ENCODE measurements at regions not wholly inside any gene's neighbourhood (a gene's known extent, or its start where the extent isn't known, plus 50 kb on each side); places are given as distances from the start of the nearest gene placed in this dataset.
"Not testable (repeated sequence)": the region's sequence is repeated elsewhere in the genome, so short reads cannot be mapped to it uniquely, and the experiment has no call there.

DNA sequence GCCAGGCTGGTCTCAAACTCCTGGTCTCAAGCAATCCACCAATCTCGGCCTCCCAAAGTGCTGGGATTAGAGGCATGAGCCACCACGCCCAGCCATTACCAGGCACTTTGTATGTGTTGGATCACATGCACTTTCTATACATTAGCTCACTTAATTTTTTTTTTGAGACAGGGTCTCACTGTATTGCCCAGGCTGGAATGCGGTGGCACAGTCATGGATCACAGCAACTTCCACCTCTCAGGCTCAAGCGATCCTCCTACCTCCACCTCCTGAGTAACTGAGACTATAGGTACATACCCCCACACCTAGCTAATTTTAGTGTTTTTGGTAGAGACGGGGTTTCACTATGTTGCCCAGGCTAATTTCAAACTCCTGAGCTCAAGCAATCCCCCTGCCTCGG is 203.0 kb upstream of the MYL2 start:
- TF ChIP-seq, protein P1, sequence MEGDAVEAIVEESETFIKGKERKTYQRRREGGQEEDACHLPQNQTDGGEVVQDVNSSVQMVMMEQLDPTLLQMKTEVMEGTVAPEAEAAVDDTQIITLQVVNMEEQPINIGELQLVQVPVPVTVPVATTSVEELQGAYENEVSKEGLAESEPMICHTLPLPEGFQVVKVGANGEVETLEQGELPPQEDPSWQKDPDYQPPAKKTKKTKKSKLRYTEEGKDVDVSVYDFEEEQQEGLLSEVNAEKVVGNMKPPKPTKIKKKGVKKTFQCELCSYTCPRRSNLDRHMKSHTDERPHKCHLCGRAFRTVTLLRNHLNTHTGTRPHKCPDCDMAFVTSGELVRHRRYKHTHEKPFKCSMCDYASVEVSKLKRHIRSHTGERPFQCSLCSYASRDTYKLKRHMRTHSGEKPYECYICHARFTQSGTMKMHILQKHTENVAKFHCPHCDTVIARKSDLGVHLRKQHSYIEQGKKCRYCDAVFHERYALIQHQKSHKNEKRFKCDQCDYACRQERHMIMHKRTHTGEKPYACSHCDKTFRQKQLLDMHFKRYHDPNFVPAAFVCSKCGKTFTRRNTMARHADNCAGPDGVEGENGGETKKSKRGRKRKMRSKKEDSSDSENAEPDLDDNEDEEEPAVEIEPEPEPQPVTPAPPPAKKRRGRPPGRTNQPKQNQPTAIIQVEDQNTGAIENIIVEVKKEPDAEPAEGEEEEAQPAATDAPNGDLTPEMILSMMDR (conservative IDR thresholded peaks at IDR 0.05; ENCODE audit: control insufficient read depth, insufficient read depth, low read depth, low read length): no peak
- DNase-seq (ENCODE audit: low read depth): no peak
- no peak overlapping the region for H3K4me3 ChIP-seq (ENCODE audit: control insufficient read depth, low read depth, low read length)

DNA sequence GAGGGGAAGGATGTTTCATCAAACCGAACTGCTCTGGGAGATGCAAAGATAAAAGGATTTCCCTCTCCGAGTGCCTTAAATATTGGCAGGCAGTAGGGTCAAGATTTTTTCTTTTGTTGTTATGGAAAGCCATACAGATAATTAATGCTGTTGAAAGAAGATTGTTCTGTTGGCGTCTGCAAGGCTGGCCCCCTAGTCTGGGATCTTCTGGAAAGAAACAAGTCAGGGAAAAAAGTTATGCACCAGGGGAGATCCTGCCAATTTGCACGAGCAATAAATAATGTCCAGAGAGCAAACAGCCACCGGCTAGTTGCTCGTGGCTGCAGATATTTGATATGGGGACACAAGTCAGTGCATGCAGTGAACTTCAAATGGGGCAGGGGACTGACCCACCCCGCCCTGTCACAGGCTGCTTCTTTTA is 202.1 kb upstream of the MYL2 start:
- DNase-seq (ENCODE audit: low read depth): no peak
- H3K4me3 ChIP-seq (ENCODE audit: control insufficient read depth, low read depth, low read length): no peak overlapping the region
- TF ChIP-seq, protein P1 (conservative IDR thresholded peaks at IDR 0.05; ENCODE audit: control insufficient read depth, insufficient read depth, low read depth, low read length): no peak

DNA sequence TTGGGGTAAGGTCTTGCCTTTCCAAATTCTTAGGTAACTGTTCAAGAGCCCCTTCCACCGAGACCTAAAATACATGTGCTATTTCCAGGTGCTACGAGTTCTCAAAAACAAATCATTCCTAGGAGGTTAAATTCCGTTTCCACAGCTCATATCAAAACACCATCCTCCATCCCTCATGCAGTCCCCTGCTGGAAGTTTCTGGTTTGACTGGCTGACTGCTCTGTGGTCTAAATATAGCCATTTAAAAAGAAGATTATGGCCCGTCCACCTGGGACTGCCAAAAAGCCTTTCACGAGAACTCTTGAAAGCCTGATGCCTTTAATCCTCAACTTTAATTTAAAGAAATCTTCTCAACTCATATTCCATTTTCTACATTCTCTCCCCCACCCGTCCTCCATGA is 201.5 kb upstream of the MYL2 start:
- TF ChIP-seq, protein P1 (conservative IDR thresholded peaks at IDR 0.05; ENCODE audit: control insufficient read depth, insufficient read depth, low read depth, low read length): no peak
- no peak overlapping the region for H3K4me3 ChIP-seq (ENCODE audit: control insufficient read depth, low read depth, low read length)
- DNase-seq (ENCODE audit: low read depth): no peak

DNA sequence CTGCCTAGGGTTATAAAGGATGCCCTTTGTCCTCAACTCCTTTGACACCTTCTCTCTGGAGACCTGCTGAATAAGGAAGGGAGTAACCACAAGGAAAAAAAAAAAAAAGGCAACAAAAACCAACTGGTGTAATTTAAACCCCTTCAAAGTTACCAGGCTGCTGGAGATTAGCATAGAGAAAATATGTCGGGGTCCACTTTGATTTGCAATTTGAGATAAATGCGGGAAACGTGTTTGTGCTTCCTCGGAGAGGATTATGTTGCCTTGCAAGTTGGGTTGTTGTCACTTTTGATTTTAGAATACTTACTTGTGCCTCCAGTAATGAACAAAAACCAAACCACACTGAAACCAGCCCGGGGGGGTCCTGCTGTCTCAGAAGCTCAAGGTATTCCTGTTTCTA is 200.2 kb upstream of the MYL2 start:
- TF ChIP-seq, protein P1 (conservative IDR thresholded peaks at IDR 0.05; ENCODE audit: control insufficient read depth, insufficient read depth, low read depth, low read length): no peak
- no peak overlapping the region for H3K4me3 ChIP-seq (ENCODE audit: control insufficient read depth, low read depth, low read length)
- no peak for DNase-seq (ENCODE audit: low read depth)

DNA sequence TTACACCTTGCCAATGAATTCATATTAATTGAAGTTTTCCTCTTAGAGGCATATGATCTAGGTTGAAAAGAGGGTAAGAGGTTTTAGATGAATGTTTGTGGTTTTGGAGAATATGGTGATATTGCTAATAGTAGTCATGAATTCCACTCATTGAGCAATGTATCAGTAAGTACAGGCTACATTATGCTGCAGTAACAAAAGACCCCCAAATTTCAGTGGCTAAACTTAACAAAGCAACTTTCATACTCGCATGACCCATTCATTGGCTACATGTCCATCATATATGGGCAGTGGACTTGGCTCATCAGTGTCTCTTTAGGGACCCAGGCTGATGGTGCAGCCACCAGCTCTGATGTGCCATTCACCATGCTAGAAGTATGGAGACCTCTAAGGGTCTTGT is 196.6 kb upstream of the MYL2 start:
- no peak for DNase-seq (ENCODE audit: low read depth)
- no peak overlapping the region for H3K4me3 ChIP-seq (ENCODE audit: control insufficient read depth, low read depth, low read length)
- TF ChIP-seq, protein P1 (conservative IDR thresholded peaks at IDR 0.05; ENCODE audit: control insufficient read depth, insufficient read depth, low read depth, low read length): no peak

DNA sequence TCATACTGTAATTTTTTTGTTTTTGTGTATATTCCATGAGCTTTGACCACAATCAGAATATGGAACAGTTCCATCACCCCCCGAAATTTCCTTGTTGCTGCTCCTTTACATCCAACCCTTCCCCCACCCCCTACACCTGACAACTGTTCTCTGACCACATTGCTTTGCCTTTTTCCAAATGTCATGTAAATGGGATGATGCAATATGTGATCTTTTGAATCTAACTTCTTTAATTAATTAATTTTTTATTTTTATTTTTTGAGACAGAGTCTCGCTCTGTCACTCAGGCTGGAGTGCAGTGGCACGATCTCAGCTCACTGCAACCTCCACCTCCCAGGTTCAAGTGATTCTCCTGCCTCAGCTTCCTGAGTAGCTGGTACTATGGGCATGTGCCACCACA is 192.9 kb upstream of the MYL2 start:
- H3K4me3 ChIP-seq (ENCODE audit: control insufficient read depth, low read depth, low read length); DNase-seq (ENCODE audit: low read depth): not testable (repeated sequence)

DNA sequence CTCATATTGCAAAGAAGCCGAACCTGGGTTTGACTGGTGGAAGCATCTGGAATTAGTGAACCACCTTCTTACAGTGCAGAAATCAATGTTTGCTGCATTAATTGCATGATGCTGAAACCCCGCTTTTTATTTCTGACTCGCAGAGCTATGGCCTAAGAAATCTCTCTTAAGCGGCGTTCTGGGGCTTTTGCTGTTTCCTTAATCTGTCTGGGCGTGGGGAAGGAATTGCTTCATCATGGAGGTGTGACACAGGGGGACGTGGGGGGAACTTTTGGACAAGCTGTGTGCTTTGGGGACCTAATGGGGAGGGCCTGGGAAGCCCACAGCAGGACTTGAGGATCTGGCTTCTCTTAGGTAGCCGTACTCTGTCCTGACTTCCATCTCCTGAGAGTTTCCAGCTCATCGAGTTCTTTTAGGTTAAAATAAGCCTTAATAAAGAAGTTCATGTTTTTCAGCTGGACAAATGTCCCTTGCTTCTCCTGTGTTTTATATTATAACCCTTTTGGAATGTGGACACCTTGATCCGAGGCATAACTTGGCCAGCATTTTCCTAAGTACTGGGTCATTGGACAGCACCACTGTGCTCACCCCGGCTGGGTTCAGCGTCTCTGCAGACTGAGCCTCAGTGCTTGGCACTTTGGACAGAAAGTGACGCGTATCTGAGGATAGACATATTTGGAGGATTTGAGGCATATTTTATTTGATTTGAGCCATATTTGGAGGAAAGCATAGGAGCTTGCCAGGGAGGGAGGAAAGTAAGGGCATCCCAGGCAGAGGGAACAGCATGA is 192.1 kb upstream of the MYL2 start:
- no peak for DNase-seq (ENCODE audit: low read depth)
- TF ChIP-seq, protein P1 (conservative IDR thresholded peaks at IDR 0.05; ENCODE audit: control insufficient read depth, insufficient read depth, low read depth, low read length): no peak

More for the DNA sequence above, 192.1 kb upstream of the MYL2 start:
- no peak overlapping the region for H3K4me3 ChIP-seq (ENCODE audit: control insufficient read depth, low read depth, low read length)
